HG03135 (cell line): ENCODE measurements at regions not wholly inside any gene's neighbourhood (a gene's known extent, or its start where the extent isn't known, plus 50 kb on each side); places are given as distances from the start of the nearest gene placed in this dataset.
A peak's percentile ranks its signal among the peaks of the same experiment; 100 is the strongest.

ENCODE experiments used
- ATAC-seq: cut with Tn5 transposase; IDR thresholded peaks from one replicate; pipeline ENCODE4 v1.9.1; 2021; ENCODE audit warnings: mild to moderate bottlenecking, moderate library complexity; ENCODE audit not compliant: unreplicated experiment

DNA sequence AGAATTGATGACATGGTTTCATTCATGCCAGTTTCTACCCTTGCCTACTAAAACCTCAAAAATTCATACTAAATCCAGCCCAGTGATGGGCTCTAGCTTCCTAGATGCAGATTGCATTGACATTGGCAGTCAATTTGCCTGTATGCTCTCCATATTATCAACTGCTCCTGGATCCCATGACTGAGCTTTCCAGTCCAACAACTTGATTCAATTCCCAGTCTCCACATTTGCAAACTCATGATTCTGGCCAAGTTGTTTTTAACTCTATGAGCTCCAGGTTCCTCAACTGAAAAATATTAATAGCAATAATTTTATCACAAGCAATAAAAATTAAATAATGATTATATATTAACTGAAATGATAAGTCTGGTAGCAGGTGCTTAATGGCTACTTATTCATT, 51.0 kb upstream of the DSC1 start:
- no peak for ATAC-seq

DNA sequence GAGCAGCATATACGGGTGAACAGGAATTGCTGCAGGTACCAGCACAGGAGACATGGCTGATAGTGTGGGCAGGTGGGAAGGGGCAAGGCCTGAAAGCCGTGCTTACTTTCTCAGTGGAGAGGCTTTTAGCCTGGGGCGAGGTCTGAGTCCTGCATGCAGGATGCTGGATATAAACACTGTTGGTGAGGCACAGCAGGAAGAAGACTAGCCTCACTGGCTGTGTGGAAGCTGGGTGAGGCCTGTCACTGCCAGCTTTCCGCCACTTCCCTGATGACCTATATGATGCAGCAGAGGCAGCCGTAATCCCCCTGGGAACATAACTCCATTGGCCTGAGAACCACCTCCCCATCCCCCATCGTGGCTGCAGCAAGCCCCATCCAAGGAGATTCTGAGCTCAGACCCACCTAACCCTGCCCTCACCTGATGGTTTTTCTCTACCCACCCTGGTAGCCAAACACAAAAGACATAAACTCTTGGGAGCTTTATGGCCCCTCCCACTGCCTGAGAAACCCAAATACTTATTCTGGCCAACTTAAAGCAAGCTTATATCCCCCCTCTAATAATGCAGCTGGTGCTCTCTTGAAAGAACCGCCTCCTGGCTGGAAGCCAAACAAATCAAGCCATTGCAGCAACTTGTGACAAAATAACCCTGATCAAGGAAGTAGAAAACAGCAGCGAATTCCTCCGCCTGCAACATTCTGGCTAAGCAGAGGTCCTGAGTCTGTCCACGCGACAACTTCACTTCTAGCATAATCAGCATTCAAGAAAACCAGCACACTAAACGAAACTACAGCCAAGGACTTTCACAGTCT, 54.6 kb upstream of the DSC1 start:
- ATAC-seq, result no peak

- ATAC-seq, result no peak
Observed at GRCh38 chr18:31218671-31219383, 56.2 kb upstream of the DSC1 start.

DNA sequence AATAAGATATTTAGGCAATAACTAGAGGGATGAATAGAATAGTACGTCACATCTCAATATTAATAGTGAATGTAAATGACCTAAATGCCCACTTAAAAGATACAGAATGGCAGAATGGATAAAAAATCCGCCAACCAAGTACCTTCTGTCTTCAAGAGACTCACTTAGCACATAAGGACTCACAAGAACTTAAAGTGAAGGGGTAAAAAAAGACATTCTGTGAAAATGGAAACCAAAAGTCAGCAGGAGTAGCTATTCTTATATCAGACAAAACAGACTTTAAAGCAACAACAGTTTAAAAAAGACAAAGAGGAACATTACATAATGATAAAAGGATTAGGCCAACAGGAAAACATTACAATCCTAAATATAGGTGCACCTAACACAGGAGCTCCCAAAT, 56.7 kb upstream of the DSC1 start:
- no peak for ATAC-seq

DNA sequence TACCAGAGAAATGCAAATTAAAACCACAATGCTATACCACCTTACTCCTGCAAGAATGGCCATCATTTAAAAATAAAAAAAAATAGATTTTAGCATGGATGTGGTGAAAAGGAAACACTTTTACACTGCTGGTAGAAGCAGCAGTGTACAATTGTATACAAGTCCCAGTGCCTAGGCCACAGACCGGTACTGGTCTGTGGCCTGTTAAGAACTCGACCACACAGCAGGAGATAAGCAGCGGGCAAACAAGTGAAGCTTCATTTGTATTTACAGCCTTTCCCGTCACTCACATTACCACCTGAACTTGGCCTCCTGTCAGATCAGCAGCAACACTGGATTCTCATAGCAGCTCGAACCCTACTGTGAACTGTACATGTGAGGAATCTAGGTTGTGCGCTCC, 60.7 kb upstream of the DSC1 start:
- ATAC-seq, result no peak

DNA sequence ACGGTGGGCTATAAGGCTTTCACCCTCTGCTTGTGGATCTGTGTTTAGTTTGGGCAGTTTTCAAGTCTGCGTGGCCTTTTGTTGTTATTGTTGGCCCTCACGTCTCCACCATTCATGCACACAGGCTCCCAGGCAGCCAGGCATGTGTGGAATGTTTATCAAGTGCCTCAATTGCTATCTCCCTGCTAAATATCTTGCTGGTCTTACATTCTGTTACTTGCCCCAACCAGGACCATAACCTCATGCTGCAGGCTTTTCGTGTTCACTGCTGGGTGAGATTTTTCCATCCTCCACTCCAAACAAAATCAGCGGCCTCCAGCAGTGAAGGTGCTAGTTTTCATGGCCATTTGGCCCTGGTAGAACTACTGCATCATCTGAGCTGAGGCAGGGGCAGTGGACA, 63.0 kb upstream of the DSC1 start:
- no peak for ATAC-seq

- no peak for ATAC-seq
Observed at GRCh38 chr18:31227497-31228229, 65.0 kb upstream of the DSC1 start.

GRCh38 chr18:31229829-31230228, 67.2 kb upstream of the DSC1 start:
- ATAC-seq, result no peak

DNA sequence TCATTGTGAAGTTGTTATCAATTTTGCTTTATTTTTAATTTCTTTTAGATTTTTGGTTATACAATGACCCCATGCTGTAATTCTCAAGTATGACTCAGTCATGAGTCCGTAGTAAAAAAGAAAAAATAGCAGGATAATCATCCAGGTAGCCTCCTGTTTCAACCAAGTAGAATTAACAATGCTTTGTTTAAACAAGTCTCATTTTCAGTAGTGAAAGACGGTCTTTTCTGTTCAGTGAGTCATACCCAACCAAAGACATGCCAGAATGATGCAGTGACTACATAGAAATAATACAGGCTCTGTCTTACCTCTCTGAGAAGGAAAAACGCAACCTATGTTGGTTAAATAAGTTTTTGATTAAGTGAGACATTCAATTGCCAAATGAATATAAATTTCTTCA, 67.8 kb upstream of the DSC1 start:
- peak; percentile 54 for ATAC-seq

- ATAC-seq, result no peak
Observed at GRCh38 chr18:31232013-31232412, 69.4 kb upstream of the DSC1 start.

GRCh38 chr18:31232775-31233424, 70.2 kb upstream of the DSC1 start:
- ATAC-seq, result no peak

GRCh38 chr18:31233621-31234275, 71.1 kb upstream of the DSC1 start:
- ATAC-seq, result no peak

- ATAC-seq, result no peak
Observed at GRCh38 chr18:31235856-31236255, 73.2 kb upstream of the DSC1 start.

DNA sequence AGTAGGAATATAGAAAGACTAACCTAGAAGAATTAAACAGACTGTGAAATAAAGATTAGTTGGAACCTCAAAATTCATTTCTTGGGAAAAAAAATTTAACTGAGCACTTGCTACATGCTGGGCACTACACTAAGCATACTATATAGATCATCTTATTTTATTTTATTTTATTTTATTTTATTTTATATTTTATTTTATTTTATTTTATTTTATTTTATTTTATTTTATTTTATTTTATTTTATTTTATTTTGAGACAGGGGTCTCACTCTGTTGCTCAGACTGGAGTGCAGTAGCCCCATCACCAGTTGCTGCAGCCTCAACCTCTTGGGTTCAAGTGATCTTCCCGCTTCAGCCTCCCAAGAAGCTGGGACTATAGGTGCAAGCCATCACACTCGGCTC, 74.5 kb upstream of the DSC1 start:
- ATAC-seq, result no peak

DNA sequence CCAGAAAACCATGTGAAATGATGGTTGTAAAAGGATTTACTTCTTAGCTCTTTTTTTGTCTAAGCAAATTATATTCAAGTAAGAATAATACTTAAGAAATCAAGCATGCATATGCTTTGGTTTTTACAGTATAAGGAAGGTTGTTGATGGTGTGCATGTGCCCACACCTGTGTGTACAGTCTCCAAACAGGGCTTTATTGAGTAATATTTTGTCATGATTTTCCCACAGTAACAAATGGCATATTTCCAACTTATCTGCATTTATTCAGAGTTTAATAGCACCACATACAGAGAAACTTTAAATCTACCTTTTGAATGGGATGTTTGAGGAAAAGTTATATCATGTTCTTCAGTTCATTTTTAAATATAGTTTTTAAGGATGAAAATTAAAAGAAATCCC, 76.5 kb upstream of the DSG1 start:
- ATAC-seq, result no peak

GRCh38 chr18:31241900-31242409, 76.0 kb upstream of the DSG1 start:
- ATAC-seq, result peak; percentile 51

- ATAC-seq, result no peak
Observed at GRCh38 chr18:31243740-31244512, 74.0 kb upstream of the DSG1 start.

- ATAC-seq, result no peak
Observed at GRCh38 chr18:31244771-31245394, 73.1 kb upstream of the DSG1 start.

GRCh38 chr18:31245820-31246219, 72.1 kb upstream of the DSG1 start:
- ATAC-seq, result no peak
